Astrocyte of the spinal cord (primary cell): ENCODE measurements at regions not wholly inside any gene's neighbourhood (a gene's known extent, or its start where the extent isn't known, plus 50 kb on each side); places are given as distances from the start of the nearest gene placed in this dataset.

Experiments used
- DNase-seq: peaks from one replicate; pipeline ENCODE4 v3.0.0; 2011; ENCODE audit warnings: low read depth, low spot score
- H3K4me3 ChIP-seq: 2 replicates; pipeline ENCODE4 v1.5.1; 2011; ENCODE audit warnings: low read depth, mild to moderate bottlenecking, low read length, moderate library complexity
- CTCF ChIP-seq: IDR thresholded peaks from 2 replicates; pipeline ENCODE4 v1.5.1; 2012; ENCODE audit warnings: low read depth, mild to moderate bottlenecking, low read length, inconsistent platforms
- in situ Hi-C: cut with HindIII; loops from 2 replicates; pipeline ENCODE4 v1.10.0; 2017; ENCODE audit warnings: low sequenced_read_pairs

GRCh38 chr4:128668566-128668965 is 140.9 kb upstream of the JADE1 start:
- in situ Hi-C loops, result no loop called here
- no peak overlapping the region for H3K4me3 ChIP-seq
- no peak for TF ChIP-seq CTCF
- no peak for DNase-seq

GRCh38 chr4:128665514-128665913 is 144.0 kb upstream of the JADE1 start:
- no peak for TF ChIP-seq CTCF
- no peak overlapping the region for H3K4me3 ChIP-seq
- in situ Hi-C loops, result no loop called here
- no peak for DNase-seq

GRCh38 chr4:128663325-128663724 is 146.2 kb upstream of the JADE1 start:
- DNase-seq, result no peak
- no peak for TF ChIP-seq CTCF
- in situ Hi-C loops, result no loop called here
- H3K4me3 ChIP-seq, result no peak overlapping the region

- no peak for DNase-seq
- TF ChIP-seq CTCF, result no peak
- in situ Hi-C loops, result no loop called here
- no peak overlapping the region for H3K4me3 ChIP-seq
Measured at GRCh38 chr4:128661479-128661878, 148.0 kb upstream of the JADE1 start.

- peak; percentile 43 for DNase-seq
- H3K4me3 ChIP-seq, result no peak overlapping the region
- no peak for TF ChIP-seq CTCF
- in situ Hi-C loops, result no loop called here
Measured at GRCh38 chr4:128660361-128661215, 148.9 kb upstream of the JADE1 start.

- in situ Hi-C loops, result no loop called here
- H3K4me3 ChIP-seq, result no peak overlapping the region
- DNase-seq, result no peak
- TF ChIP-seq CTCF, result no peak
Measured at GRCh38 chr4:128658214-128658631, 151.3 kb upstream of the JADE1 start.

GRCh38 chr4:128657638-128658037 is 151.9 kb upstream of the JADE1 start:
- in situ Hi-C loops, result no loop called here

More at GRCh38 chr4:128657638-128658037, 151.9 kb upstream of the JADE1 start:
- no peak overlapping the region for H3K4me3 ChIP-seq
- no peak for DNase-seq
- TF ChIP-seq CTCF, result no peak
